Hypothalamus (tissue), 51 donors: ENCODE measurements at regions not wholly inside any gene's neighbourhood (a gene's known extent, or its start where the extent isn't known, plus 50 kb on each side); places are given as distances from the start of the nearest gene placed in this dataset.
"Not testable (repeated sequence)": the region's sequence is repeated elsewhere in the genome, so short reads cannot be mapped to it uniquely, and the experiment has no call there.

Experiments used
- DNase-seq, 51 donors: peaks; one replicate each; lab custom pipeline; 2025; lab: John Stamatoyannopoulos, UW

DNA sequence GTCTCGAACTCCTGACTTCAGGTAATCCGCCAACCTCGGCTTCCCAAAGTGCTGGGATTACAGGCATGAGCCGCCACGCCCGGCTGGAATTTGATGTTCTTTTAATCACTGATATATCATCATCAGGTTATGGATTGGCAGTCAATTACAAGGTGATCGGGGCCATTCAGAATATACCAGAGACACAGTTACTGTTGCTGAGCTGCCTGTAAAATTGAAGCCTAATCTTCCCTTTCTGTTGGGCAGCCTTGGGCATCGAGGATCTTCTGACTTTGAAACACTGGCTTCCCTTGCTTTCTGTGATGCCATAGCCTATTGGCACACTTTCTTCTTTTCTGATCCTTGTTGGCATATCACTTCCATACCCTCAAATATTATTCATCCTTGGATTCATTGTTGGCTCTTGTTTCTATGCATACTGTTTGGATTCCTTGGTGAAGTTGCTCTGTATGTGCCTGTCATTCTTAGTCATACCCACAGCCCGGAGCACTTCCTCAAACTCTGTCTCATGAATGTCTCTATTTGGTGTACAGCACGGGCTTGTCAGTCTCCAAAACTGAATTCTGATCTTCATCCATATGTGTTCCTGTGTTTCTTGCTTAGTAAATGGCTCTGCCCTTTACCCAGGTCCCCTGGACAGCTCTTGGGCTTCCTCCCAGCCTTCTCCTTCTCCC is 85.6 kb upstream of the CRYM start:
- DNase-seq, result peak in 1 of 51 donors; percentile 4

GRCh38 chr16:21361612-21362227 is 83.6 kb upstream of the CRYM start:
- DNase-seq, result not testable (repeated sequence)

DNA sequence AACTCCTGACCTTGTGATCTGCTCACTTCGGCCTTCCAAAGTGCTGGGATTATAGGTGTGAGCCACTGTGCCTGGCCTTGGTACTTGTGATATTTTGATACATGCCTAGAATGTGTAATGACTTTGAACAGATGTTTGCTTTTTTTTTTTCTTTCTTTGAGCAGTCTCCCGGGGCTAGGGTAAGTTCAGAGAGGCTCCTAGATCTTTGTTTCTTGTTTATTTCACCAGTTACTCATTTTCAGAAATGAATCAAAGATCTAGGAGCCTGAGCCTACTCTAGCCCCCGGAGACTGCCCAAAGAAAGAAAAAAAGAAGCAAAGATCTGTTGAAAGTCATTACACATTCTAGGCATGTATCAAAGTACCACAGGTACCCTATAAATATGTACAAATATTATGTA is 83.0 kb upstream of the CRYM start:
- DNase-seq, result not testable (repeated sequence)

DNA sequence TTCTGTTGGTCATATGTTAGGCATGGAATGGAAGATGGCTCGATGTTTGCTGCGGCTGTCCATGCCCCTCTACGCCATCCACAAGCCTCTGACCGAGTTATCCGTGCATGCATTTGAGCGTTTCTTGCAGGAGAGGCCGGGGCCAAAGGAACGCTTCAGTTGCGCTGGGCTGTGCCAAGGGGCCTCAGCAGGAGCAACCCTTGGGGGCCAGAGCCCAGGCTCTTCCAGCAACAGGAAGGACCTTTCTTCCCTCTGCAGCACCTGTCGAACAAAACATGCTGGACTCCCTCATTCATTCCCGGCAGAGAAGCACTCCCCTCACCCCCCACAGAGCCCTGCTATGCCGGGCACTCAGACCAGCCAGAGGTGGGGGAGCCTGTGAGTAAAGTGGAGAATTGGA is 81.4 kb upstream of the CRYM start:
- DNase-seq, result not testable (repeated sequence)

GRCh38 chr16:21358261-21358795 is 80.2 kb upstream of the CRYM start:
- DNase-seq, result not testable (repeated sequence)

- DNase-seq, result not testable (repeated sequence)
Measured at GRCh38 chr16:21356308-21356707, 78.2 kb upstream of the CRYM start.

DNA sequence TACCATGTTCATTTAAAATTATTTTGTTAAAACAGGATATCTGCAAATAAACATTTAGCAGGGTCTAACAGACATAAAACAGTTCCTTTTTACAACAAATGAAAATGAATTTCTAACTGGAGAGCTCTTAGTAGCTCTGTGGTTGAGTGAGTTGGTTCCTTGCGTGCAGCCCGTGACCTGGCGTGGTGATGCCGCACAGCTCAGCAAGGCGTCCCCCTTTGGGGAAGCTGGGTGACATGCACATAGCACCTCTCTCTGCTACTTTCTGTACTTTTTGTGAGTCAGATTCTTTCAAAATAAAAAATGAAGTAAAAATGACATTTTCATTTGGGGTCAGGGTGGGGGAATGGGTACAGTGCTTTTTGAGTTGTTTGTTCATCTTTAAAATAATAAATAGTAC is 73.3 kb upstream of the CRYM start:
- DNase-seq, result not testable (repeated sequence)

DNA sequence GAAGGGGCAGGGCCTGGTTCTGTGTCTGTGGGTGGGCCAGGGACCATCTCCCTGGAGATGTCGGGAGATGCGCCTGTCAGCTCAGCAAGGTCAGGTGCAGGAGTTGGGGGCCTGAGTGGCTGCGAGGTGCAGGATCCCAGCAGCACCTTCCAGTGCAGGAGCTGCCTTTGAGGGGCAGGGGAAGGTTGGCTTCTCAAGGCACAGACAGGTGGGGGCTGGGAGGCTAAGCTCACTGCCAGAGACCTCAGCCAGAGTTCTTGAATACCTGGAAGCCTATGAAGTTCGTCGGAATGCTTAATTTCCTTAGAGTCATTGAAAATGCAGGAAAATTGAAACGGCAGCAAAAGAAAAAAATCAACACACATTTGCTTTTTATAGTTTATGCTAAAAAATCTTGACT is 72.8 kb upstream of the CRYM start:
- DNase-seq, result not testable (repeated sequence)

DNA sequence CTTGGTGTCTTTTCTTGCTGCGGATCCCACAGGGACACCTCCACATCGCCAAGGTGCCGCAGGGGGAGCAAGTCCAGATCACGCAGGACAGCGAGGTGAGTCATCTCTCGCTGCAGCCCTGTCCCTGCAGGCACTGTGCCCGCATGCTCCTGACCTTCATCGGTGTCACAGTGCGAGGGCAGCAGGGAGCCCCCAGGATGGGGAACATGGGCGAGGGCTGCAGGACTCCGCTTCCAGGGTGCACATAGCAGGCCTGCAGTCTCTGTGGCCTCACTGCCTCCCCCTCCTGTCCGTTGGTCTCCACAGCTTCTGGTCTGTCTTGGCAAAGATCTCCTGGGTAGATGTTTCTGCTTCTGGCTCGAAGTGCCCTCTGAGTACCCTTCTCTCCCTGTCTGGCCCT is 71.2 kb upstream of the CRYM start:
- DNase-seq, result not testable (repeated sequence)

- DNase-seq, result not testable (repeated sequence)
Measured at GRCh38 chr16:21348815-21349214, 70.7 kb upstream of the CRYM start.

GRCh38 chr16:21347538-21347937 is 69.4 kb upstream of the CRYM start:
- DNase-seq, result not testable (repeated sequence)

DNA sequence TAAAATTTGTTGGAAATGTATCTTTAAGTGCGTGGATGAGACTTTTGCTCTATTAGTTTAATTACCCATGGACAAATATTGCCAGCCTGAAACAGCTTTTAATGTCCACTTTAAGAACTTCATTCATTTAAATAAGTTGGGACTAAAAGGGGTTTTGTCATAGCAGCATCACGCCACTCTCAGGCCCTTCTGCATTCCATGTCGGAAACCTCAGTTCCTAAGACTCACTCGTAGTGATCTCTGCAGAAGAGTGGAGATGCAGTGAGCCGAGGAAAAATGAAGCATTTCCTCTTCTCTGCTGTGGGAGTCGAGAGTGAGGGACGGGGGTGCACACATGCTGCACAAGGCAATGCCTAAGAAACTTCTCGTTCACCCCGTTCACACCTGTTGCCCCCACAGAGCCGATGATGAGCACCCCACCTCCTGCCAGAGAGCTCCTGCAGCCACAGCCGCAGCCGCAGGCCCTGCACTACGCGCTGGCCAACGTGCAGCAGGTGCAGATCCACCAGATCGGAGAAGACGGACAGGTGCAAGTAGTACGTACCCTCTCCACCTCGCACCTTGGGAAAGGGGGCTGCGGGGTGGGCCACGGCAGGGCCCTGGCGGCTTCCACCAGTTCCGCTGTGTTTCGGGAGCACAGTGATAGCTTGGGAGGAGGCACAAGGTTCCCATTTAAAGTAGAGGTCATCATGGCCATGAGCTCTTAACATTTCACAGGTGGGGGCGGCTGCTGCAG is 68.8 kb upstream of the CRYM start:
- DNase-seq, result not testable (repeated sequence)

GRCh38 chr16:21344361-21344912 is 66.3 kb upstream of the CRYM start:
- DNase-seq, result not testable (repeated sequence)

DNA sequence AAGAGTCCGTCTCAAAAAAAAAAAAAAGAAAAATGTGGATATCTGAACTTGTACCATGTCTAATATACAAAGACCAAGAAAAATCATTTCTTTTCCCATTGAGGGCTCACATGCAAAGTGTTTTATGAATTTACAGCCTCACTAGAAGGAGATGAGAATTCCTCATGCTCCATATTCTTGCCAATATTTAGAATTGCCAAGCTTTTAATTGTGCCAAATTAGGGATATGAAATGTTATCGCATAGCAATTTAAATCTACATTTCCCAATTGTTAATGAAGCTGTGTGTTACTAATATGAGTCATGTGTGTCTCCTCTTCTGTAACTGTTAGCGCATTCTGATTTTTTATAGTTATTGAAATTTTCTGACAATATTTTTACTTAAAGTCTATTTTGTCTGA is 63.0 kb upstream of the CRYM start:
- DNase-seq, result no peak

- no peak for DNase-seq
Measured at GRCh38 chr16:21339941-21340340, 61.9 kb upstream of the CRYM start.

DNA sequence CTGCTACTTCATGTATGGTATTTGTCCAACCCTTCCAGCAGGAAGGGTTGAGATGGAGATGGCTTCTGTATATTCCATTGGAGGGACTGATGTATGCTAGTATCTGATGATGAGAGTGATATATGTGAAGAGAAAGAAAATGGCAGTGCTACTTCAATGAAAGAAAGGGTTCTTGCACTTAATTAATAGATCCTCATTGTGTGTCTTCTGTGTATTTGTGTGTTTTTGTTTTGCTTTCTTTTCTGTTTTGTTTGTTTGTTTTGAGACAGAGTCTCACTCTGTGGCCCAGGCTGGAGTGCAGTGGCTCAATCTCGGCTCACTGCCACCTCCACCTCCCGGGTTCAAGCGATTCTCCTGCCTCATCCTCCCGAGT is 61.2 kb upstream of the CRYM start:
- no peak for DNase-seq

GRCh38 chr16:21338537-21339268 is 60.6 kb upstream of the CRYM start:
- DNase-seq, result no peak

GRCh38 chr16:21336231-21336630 is 58.1 kb upstream of the CRYM start:
- DNase-seq, result no peak

- not testable (repeated sequence) for DNase-seq
Measured at GRCh38 chr16:21334188-21335146, 56.4 kb upstream of the CRYM start.
